HuH-7 (cell line): ENCODE measurements at regions not wholly inside any gene's neighbourhood (a gene's known extent, or its start where the extent isn't known, plus 50 kb on each side); places are given as distances from the start of the nearest gene placed in this dataset.
"Not testable (repeated sequence)": the region's sequence is repeated elsewhere in the genome, so short reads cannot be mapped to it uniquely, and the experiment has no call there.

ENCODE experiments used
- DNase-seq: peaks from one replicate; pipeline ENCODE4 v3.0.0; 2011; ENCODE audit warnings: low spot score

- DNase-seq: no peak
These were observed 52.8 kb upstream of the IL1RAPL2 start for GRCh38 chrX:104513162-104513561.

GRCh38 chrX:104510801-104511200, 55.2 kb upstream of the IL1RAPL2 start:
- no peak for DNase-seq

- no peak for DNase-seq
These were observed 63.5 kb upstream of the IL1RAPL2 start for GRCh38 chrX:104502460-104502859.

GRCh38 chrX:104488811-104489210, 77.2 kb upstream of the IL1RAPL2 start:
- no peak for DNase-seq

- DNase-seq: no peak
These were observed 79.3 kb upstream of the IL1RAPL2 start for GRCh38 chrX:104486691-104487090.

GRCh38 chrX:104482757-104483156, 83.2 kb upstream of the IL1RAPL2 start:
- DNase-seq: no peak

- DNase-seq: no peak
These were observed 96.2 kb upstream of the IL1RAPL2 start for GRCh38 chrX:104469771-104470170.

GRCh38 chrX:104459796-104460195, 106.2 kb upstream of the IL1RAPL2 start:
- no peak for DNase-seq

GRCh38 chrX:104457130-104457529, 108.9 kb upstream of the IL1RAPL2 start:
- not testable (repeated sequence) for DNase-seq

- no peak for DNase-seq
These were observed 115.7 kb upstream of the IL1RAPL2 start for GRCh38 chrX:104450316-104450715.

- DNase-seq: no peak
These were observed 120.4 kb upstream of the IL1RAPL2 start for GRCh38 chrX:104445591-104445990.

- DNase-seq: no peak
These were observed 130.8 kb upstream of the IL1RAPL2 start for GRCh38 chrX:104435249-104435648.

GRCh38 chrX:104432321-104432720, 133.7 kb upstream of the IL1RAPL2 start:
- DNase-seq: no peak

- no peak for DNase-seq
These were observed 135.3 kb upstream of the IL1RAPL2 start for GRCh38 chrX:104430742-104431119.

- no peak for DNase-seq
These were observed 135.8 kb upstream of the IL1RAPL2 start for GRCh38 chrX:104430072-104430741.

GRCh38 chrX:104428231-104428630, 137.8 kb upstream of the IL1RAPL2 start:
- no peak for DNase-seq

GRCh38 chrX:104427693-104428092, 138.3 kb upstream of the IL1RAPL2 start:
- DNase-seq: no peak

GRCh38 chrX:104427073-104427472, 138.9 kb upstream of the IL1RAPL2 start:
- no peak for DNase-seq

- DNase-seq: no peak
These were observed 145.1 kb upstream of the IL1RAPL2 start for GRCh38 chrX:104420907-104421306.

- no peak for DNase-seq
These were observed 146.1 kb upstream of the IL1RAPL2 start for GRCh38 chrX:104419926-104420325.

GRCh38 chrX:104419211-104419610, 146.8 kb upstream of the IL1RAPL2 start:
- no peak for DNase-seq

GRCh38 chrX:104411800-104412199, 154.2 kb upstream of the IL1RAPL2 start:
- no peak for DNase-seq

- no peak for DNase-seq
These were observed 145.7 kb upstream of the ESX1 start for GRCh38 chrX:104400387-104400786.

GRCh38 chrX:104392350-104392749, 137.6 kb upstream of the ESX1 start:
- DNase-seq: no peak

- no peak for DNase-seq
These were observed 137.2 kb upstream of the ESX1 start for GRCh38 chrX:104391906-104392305.
